HEK293 (cell line): ENCODE measurements at regions not wholly inside any gene's neighbourhood (a gene's known extent, or its start where the extent isn't known, plus 50 kb on each side); places are given as distances from the start of the nearest gene placed in this dataset.

ENCODE experiments used
- KLF16 ChIP-seq: fragments of 450-650 bp; formaldehyde crosslinking; IDR thresholded peaks from 2 replicates; pipeline ENCODE4 v1.5.1; 2017; ENCODE audit warnings: missing biosample characterization, missing genetic modification characterization
- KLF8 ChIP-seq: fragments of 450-650 bp; formaldehyde crosslinking; IDR thresholded peaks from 2 replicates; pipeline ENCODE4 v1.5.1; 2016; ENCODE audit warnings: missing biosample characterization, missing genetic modification characterization
- YY1 ChIP-seq: fragments of 450-650 bp; formaldehyde crosslinking; IDR thresholded peaks from 2 replicates; pipeline ENCODE4 v1.5.1; 2018; ENCODE audit warnings: missing biosample characterization, missing genetic modification characterization
- ZNF211 ChIP-seq: fragments of 450-650 bp; formaldehyde crosslinking; IDR thresholded peaks from 2 replicates; pipeline ENCODE4 v1.5.1; 2016; ENCODE audit warnings: low read depth, missing biosample characterization, missing genetic modification characterization
- ZNF274 ChIP-seq, 2 experiments: fragments of 200-500 bp in 1 of 2; fragments of 450-650 bp in 1 of 2; sonication (Bioruptor generic) in 1 of 2; formaldehyde crosslinking in 1 of 2; IDR thresholded peaks; 2 replicates each; pipeline versions ENCODE4 v1.5.1 to v1.6.1; 2014 to 2016; ENCODE audit warnings: borderline replicate concordance in 1 of 2, inconsistent platforms in 1 of 2, low read length in 1 of 2, missing biosample characterization in 1 of 2, missing genetic modification characterization in 1 of 2
- ZNF324 ChIP-seq: fragments of 450-650 bp; formaldehyde crosslinking; IDR thresholded peaks from 2 replicates; pipeline ENCODE4 v1.5.1; 2016; ENCODE audit warnings: missing biosample characterization, missing genetic modification characterization
- ZNF623 ChIP-seq: fragments of 450-650 bp; formaldehyde crosslinking; IDR thresholded peaks from 2 replicates; pipeline ENCODE4 v1.5.1; 2016; ENCODE audit warnings: missing biosample characterization, missing genetic modification characterization
- ZNF629 ChIP-seq: fragments of 450-650 bp; formaldehyde crosslinking; IDR thresholded peaks from 2 replicates; pipeline ENCODE4 v1.5.1; 2017; ENCODE audit warnings: missing biosample characterization, missing genetic modification characterization
- ZXDB ChIP-seq: fragments of 450-650 bp; formaldehyde crosslinking; IDR thresholded peaks from 2 replicates; pipeline ENCODE4 v1.5.1; 2016; ENCODE audit warnings: missing biosample characterization, missing genetic modification characterization
- TF ChIP-seq, protein P1 (sequence below): fragments of 450-650 bp; formaldehyde crosslinking; IDR thresholded peaks from 2 replicates; pipeline ENCODE4 v1.5.1; 2017; ENCODE audit warnings: missing biosample characterization, mild to moderate bottlenecking, missing genetic modification characterization, moderate library complexity
- TF ChIP-seq, protein P2 (sequence below): fragments of 450-650 bp; formaldehyde crosslinking; IDR thresholded peaks from 2 replicates; pipeline ENCODE4 v1.5.1; 2016; ENCODE audit warnings: missing biosample characterization, missing genetic modification characterization

DNA sequence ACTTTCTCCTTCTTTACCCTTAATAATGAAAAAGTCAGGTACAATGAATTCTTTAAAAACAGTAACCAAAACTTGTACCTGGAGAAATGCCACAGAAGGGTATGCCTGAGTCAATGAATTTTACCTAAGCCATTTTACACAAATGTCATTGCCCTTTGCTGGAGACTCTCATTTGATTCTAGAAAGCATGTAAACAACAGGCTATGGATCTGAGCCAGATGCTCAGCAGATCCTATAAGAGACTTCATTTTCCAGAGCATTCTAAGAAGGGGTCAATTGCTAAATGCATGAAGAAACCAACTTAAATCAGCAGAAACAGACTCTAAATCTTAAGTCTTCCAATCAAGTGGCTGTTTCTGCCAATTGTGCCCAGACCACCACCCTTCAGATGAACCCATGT is 83.8 kb upstream of the GALNT15 start:
- TF ChIP-seq ZNF211 (tag by site-specific recombination) (no peak), ZNF623 (tag by site-specific recombination) (no peak), ZNF324 (tag by site-specific recombination) (no peak), ZNF629 (no peak), YY1 (tag by site-specific recombination) (no peak), KLF16 (tag by site-specific recombination) (no peak), ZNF274 (IDR thresholded peaks at IDR 0.05; ENCODE audit: low read length) (no peak), ZNF274 (tag by site-specific recombination; IDR thresholded peaks at IDR 0.05; ENCODE audit: borderline replicate concordance) (no peak), ZXDB (tag by site-specific recombination) (no peak), KLF8 (tag by site-specific recombination) (no peak)
- TF ChIP-seq, protein P1, sequence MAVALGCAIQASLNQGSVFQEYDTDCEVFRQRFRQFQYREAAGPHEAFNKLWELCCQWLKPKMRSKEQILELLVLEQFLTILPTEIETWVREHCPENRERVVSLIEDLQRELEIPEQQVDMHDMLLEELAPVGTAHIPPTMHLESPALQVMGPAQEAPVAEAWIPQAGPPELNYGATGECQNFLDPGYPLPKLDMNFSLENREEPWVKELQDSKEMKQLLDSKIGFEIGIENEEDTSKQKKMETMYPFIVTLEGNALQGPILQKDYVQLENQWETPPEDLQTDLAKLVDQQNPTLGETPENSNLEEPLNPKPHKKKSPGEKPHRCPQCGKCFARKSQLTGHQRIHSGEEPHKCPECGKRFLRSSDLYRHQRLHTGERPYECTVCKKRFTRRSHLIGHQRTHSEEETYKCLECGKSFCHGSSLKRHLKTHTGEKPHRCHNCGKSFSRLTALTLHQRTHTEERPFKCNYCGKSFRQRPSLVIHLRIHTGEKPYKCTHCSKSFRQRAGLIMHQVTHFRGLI = no peak
- TF ChIP-seq, protein P2, sequence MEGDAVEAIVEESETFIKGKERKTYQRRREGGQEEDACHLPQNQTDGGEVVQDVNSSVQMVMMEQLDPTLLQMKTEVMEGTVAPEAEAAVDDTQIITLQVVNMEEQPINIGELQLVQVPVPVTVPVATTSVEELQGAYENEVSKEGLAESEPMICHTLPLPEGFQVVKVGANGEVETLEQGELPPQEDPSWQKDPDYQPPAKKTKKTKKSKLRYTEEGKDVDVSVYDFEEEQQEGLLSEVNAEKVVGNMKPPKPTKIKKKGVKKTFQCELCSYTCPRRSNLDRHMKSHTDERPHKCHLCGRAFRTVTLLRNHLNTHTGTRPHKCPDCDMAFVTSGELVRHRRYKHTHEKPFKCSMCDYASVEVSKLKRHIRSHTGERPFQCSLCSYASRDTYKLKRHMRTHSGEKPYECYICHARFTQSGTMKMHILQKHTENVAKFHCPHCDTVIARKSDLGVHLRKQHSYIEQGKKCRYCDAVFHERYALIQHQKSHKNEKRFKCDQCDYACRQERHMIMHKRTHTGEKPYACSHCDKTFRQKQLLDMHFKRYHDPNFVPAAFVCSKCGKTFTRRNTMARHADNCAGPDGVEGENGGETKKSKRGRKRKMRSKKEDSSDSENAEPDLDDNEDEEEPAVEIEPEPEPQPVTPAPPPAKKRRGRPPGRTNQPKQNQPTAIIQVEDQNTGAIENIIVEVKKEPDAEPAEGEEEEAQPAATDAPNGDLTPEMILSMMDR (tag by site-specific recombination) = no peak
